ENCODE measurements at regions not wholly inside any gene's neighbourhood (a gene's known extent, or its start where the extent isn't known, plus 50 kb on each side); places are given as distances from the start of the nearest gene placed in this dataset.

GRCh38 chr22:48660790-48661740 lies 1166.6 kb downstream of the BRD1 start:
- no peak for DNase-seq (ENCODE audit: low read depth in 2 of 2)

DNA sequence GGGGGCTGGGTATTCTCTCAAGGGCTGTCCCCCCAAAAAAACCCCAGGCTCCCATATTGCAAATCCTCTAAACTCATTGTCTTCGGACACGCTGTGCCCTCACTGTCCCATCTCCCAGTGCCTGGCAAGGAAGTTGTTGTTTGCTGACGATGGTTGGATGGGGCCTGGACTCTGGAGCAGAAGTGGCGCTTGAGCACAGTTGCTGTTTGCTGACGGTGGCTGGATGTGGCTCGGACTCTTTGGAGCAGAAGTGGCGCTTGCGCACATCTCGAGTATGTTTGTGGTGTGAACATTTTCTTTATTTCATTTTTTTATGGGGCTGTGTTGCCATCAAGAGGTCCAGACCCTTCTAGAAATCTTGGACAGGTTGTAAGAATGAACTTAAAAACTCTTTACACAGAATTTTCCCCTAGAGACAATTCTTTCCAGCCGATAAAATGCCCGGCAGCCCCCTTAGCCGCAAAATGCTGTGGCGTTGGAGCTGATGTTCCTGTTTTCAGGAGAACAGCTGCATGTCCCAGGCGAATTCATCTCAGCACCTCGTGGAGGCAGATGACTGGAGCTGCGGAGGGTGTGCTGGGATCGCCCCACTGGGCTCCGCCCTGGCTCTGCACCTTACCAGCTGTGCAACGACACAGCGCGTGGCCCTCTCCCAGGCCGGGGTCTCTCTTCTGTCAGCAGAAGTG lies 1167.4 kb downstream of the BRD1 start:
- DNase-seq (ENCODE audit: low read depth in 2 of 2): no peak

- no peak for DNase-seq (ENCODE audit: low read depth in 2 of 2)
Measured at GRCh38 chr22:48659404-48659996, 1168.2 kb downstream of the BRD1 start.

DNA sequence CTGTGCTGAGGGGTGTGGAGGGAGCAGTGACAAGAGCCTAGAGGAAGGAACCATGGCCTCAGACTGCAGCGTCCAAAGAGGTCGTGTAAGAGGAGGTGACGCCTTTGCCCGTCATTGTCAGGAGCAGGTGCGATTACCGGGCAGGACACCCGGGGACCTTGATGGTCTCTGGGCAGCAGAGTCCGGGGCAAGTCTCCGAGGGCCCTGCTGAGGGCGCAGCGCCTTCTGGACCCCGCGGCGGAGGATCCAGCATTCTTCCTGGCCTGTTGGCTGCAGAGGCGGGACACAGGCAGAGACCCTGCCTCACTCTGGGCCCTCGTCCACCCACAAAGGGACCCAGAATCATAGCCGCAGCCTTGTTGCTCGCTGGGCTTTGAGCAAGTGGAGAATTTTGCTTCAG lies 1168.8 kb downstream of the BRD1 start:
- no peak for DNase-seq (ENCODE audit: low read depth in 2 of 2)

DNA sequence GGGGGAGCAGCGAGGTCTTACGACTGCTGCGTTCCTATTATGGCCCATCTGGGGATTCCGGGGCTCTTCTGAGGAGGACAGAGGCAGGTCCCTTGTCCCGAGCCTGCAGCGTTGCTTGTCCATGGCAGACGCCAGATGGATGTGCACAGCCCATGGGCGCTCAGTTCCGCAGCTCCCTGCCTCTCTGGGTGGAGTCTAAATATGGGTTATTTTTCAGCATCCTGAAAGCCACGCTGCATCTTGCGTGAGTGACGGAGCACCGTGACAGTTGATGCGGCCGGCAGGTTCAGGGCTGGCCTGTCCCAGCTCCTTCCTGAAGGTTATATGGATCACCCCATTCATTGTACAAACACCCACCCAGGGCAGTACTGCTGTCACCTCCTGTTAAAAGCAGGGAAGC lies 1169.4 kb downstream of the BRD1 start:
- no peak for DNase-seq (ENCODE audit: low read depth in 2 of 2)

DNA sequence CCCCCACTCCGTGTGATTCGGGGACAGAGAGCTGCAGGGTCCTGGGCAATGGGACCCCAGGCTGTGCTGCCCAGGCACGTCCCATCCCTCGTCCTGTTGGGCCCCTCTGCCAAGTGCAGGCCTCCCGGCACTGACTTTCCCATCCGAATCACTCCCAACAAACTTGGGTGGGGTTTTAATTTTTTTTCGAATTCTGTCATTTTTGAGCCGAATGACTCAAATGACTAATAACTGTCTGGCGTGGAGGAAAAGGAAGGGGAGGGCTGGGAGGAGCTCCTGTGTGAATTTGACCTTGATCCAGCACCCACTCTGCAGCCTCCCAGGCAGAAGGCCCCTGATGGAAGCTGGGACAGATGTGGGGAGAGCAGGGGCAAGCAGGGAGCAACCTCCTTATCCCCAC lies 1173.2 kb downstream of the BRD1 start:
- DNase-seq (ENCODE audit: low read depth in 2 of 2): no peak

GRCh38 chr22:48653929-48654328 lies 1173.7 kb downstream of the BRD1 start:
- DNase-seq (ENCODE audit: low read depth in 2 of 2): no peak

DNA sequence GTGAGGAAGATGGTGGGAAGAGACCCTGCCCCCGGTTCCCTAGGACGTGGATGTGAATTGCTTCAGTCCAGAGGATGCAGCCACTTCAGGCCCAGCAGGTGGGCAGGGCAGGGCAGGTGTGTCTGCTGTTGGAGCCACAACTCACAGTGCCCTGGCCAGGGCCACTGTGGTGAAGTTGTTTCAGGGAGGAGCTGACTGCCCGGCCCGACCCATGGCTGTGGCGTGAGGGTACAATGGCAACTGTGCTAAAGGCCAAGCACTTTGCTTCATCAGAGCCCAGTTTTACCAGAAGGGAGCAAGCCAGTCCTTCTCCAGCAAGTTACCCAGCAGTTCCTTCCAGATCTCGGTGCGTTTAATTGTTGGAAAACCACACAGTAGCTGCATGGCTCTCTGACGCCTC lies 1174.4 kb downstream of the BRD1 start:
- no peak for DNase-seq (ENCODE audit: low read depth in 2 of 2)

- no peak for DNase-seq (ENCODE audit: low read depth in 2 of 2)
Measured at GRCh38 chr22:48652796-48653195, 1174.9 kb downstream of the BRD1 start.

DNA sequence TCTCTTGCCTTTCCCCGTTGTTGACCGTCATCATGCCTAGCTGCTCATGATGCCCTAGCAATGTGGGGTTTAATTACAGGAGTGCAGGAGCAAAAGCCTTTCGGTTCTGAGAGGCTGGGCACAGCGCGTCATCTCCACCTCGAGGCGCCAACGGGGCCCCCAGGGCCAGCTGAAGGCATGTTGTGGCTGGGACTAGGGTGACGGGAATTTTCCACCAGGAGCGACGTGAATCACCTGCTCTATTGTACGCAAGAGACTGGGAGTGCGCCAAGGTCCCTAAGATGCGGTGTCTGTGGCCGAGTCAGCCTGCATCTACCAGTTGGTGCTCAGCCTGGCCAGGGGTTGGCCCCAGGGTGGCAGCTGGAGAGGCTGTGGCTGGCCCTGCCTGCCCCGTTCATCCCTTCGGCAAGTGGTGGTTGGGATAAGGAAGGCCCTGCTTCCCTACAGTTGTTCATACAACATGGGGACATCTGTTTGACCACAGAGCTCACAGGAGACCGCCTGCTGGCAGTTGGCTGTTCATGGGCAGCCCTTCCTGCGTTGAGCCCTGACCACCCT lies 1175.6 kb downstream of the BRD1 start:
- DNase-seq (ENCODE audit: low read depth in 2 of 2): no peak

DNA sequence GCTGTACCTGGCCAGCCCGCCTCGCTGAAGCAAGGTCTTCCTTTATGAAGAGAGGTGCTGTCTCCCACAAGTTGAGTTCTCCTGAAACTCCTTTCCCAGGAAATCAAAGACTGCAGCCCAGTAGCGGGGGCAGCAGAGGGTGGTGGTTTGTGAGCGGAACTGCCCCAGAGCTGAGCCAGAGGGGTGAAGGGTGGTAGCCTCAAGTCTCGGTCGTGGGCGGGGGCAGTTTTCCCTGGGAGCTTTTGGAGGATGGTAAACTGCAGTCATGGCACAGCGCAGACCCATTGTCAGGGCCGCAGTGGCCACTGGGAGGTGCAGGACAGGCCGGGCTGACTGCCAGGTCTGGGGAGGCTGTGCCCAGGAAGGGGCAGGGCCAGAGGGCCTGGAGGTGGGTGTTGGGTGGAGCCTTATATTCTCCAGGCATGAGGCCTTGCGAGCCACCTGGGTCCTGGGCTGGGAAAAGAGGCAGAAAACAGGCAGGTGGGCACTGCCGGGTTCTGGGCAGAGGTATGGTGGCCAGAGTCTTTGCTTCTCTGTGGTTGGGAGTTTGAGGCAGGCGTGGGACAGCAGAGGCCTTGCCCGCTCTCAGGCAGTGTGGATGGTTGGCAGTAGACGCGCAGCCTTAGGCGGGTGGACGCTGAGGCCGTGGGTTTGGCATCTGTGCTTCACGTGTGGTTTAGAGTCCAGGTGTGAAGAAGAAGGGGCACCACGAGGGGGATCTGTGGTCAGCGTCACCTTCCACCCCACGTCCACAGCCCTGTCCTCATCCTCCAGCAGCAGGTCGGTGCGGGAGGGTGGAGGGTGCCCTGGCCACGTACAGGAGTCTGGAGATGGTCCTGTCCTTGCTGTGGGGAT lies 1176.4 kb downstream of the BRD1 start:
- DNase-seq (ENCODE audit: low read depth in 2 of 2): no peak

DNA sequence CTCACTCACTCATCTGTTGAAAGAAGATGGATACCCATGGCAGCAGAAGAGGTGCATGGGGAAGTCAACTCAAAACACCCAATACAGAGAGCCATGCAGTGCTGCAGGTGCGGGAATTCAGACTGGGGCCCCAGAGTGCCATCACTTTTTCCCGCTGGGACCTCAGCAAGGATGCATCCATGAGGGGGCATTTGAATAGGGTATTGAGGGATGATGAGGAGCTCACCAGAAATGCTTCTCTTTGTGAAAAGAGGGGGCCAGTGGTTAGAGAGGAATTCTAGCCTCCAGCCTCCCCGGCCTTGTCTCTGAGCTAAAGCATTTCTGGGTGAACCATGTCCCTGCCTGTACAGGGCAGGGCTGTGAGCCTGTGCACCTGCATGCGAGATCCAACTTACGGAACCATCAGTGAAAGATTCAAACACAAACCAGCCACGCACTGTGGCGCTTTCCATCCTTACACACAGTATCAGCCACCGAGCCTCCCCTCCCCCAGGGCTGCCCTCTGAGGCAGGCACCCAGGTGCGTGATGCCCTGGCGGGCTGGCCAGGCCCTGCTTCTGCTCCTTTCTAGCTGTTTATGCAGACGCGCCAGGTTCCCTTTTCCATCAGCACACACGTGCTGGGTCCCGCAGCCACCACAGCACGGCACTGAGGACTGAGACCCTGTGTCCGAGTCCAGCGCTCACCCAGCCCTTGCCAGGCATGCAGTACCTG lies 1177.2 kb downstream of the BRD1 start:
- no peak for DNase-seq (ENCODE audit: low read depth in 2 of 2)

GRCh38 chr22:48649466-48649865 lies 1178.2 kb downstream of the BRD1 start:
- no peak for DNase-seq (ENCODE audit: low read depth in 2 of 2)

- DNase-seq (ENCODE audit: low read depth in 2 of 2): no peak
Measured at GRCh38 chr22:48649031-48649430, 1178.6 kb downstream of the BRD1 start.

DNA sequence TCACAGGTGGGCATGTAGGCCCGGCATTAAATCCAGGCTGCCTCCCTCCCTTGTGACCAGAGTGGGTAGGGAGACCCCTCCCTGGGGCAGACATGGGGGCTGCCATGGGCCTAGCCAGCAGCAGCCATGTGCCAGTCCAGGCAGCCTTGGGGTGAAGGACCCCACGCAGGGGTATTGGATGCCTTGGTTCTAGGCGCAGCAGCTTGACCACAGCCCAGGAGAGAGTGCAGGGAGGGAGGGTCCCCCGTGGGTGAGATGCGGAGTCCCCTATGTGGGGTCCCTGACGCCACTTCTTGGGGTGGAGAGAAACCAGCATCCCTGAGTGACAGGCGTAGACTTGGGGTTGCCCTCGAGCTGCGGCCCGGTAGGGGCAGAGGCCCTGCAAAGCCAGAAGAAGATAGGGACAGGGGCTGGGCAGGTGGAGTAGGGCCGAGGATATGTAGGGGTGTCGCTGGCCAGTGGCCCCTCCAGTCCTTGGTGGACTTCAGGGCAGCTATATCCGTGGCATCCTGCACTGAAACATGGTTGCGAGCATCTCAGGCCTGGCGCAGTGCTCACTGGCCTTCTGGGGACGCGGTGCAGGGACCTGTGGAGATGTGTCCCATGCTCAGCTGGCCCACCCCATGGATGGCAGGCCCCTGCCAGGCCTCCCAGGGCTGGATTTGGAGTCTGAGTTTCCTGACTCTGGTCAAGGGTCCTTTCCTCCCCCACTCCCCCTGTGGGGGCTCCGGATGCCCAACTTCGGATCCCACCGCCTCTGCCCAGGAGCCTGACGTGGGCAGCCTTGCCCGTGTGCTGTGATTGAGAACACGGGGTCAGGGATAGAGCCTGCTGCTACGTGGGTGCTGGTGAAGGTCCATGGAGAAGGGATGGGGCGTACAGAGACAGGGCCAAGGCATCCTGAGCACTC lies 1179.8 kb downstream of the BRD1 start:
- DNase-seq (ENCODE audit: low read depth in 2 of 2): no peak

- DNase-seq (ENCODE audit: low read depth in 2 of 2): no peak
Measured at GRCh38 chr22:48647051-48647450, 1180.6 kb downstream of the BRD1 start.

- no peak for DNase-seq (ENCODE audit: low read depth in 2 of 2)
Measured at GRCh38 chr22:48646216-48646925, 1181.3 kb downstream of the BRD1 start.

DNA sequence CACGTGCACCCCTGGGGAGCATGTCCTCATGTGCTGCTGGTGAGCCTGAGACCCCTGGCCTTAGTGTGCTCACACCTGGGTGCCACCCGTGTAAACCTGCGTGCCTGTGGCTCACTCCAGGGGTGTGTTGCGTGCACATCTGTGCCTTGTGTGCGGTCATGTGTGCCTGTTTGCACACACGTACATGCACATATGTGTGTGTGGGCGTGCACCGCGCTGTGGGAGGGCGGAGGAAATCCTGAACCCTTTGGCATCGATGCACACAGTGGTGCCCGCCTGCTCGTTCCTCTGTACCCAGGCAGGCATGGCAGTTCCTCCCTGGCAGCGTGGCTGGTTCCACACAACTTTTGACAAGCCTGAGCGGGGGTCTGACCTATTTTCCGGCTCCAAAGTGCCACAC lies 1181.9 kb downstream of the BRD1 start:
- DNase-seq (ENCODE audit: low read depth in 2 of 2): no peak

- DNase-seq (ENCODE audit: low read depth in 2 of 2): no peak
Measured at GRCh38 chr22:48644997-48645396, 1182.7 kb downstream of the BRD1 start.
